PC-3 (cell line): ENCODE measurements at regions not wholly inside any gene's neighbourhood (a gene's known extent, or its start where the extent isn't known, plus 50 kb on each side); places are given as distances from the start of the nearest gene placed in this dataset.

Source experiments
- ATAC-seq: fragments of 200-7000 bp; cut with Tn5 transposase; 2 replicates; pipeline ENCODE4 v1.9.1; 2020; ENCODE audit warnings: mild to moderate bottlenecking, moderate library complexity
- BruUV-seq: library from RNA; stranded (reverse); fragments of 400-500 nt; replicated peaks from 2 replicates; lab custom pipeline; 2021; lab: Mats Ljungman, UMichigan
- CTCF ChIA-PET: fragments of 300-600 bp; sonication (Branson Sonifier 250); formaldehyde crosslinking; loops from one replicate; lab custom pipeline; 2022; ENCODE audit warnings: antibody characterized with exemption; lab: Charles Lee
- POLR2A ChIA-PET: fragments of 300-600 bp; sonication (Branson Sonifier 250); formaldehyde crosslinking; loops from one replicate; lab custom pipeline; 2022; ENCODE audit warnings: antibody characterized with exemption; ENCODE audit not compliant: unreplicated experiment; lab: Charles Lee
- DNase-seq: peaks from one replicate; pipeline ENCODE4 v3.0.0-alpha.2; 2015
- H2AFZ ChIP-seq: fragments of 300-600 bp; sonication (generic); 2 replicates; pipeline ENCODE4 v1.6.0; 2016; ENCODE audit warnings: antibody characterized with exemption, low read length
- H3F3A ChIP-seq: fragments of 300-600 bp; sonication (generic); one replicate; pipeline ENCODE4 v1.6.0; 2017; ENCODE audit warnings: antibody characterized with exemption, low read length, control low read depth, mild to moderate bottlenecking; ENCODE audit not compliant: unreplicated experiment
- H3K27ac ChIP-seq: fragments of 300-600 bp; sonication (generic); 2 replicates; pipeline ENCODE4 v1.5.1; 2016; ENCODE audit warnings: mild to moderate bottlenecking, low read length
- H3K27me3 ChIP-seq: fragments of 300-600 bp; sonication (generic); 2 replicates; pipeline ENCODE4 v1.6.1; 2016; ENCODE audit warnings: low read length, mixed read lengths
- H3K36me3 ChIP-seq: fragments of 300-600 bp; sonication (generic); 2 replicates; pipeline ENCODE4 v1.6.1; 2016; ENCODE audit warnings: low read depth, mixed run types, low read length, mixed read lengths
- H3K4me1 ChIP-seq: fragments of 300-600 bp; sonication (generic); 2 replicates; pipeline ENCODE4 v1.5.1; 2016; ENCODE audit warnings: low read length; ENCODE audit not compliant: insufficient read depth
- H3K4me2 ChIP-seq: fragments of 300-600 bp; sonication (generic); 2 replicates; pipeline ENCODE4 v1.6.0; 2016; ENCODE audit warnings: low read length
- H3K4me3 ChIP-seq: fragments of 300-600 bp; sonication (generic); 2 replicates; pipeline ENCODE4 v1.5.1; 2016; ENCODE audit warnings: mild to moderate bottlenecking, low read length, mixed read lengths
- H3K79me2 ChIP-seq: fragments of 300-600 bp; sonication (generic); 2 replicates; pipeline ENCODE4 v1.6.1; 2017; ENCODE audit warnings: low read length, mixed read lengths
- H3K9ac ChIP-seq: fragments of 300-600 bp; sonication (generic); 2 replicates; pipeline ENCODE4 v1.6.0; 2016; ENCODE audit warnings: mild to moderate bottlenecking, low read length
- H3K9me2 ChIP-seq: fragments of 300-600 bp; sonication (generic); replicated peaks from 2 replicates; pipeline ENCODE4 v1.6.1; 2016; ENCODE audit warnings: mixed run types, low read length, mixed read lengths
- H3K9me3 ChIP-seq: fragments of 300-600 bp; sonication (generic); 2 replicates; pipeline ENCODE4 v1.6.1; 2016; ENCODE audit warnings: low read length, mixed read lengths
- H4K20me1 ChIP-seq: fragments of 300-600 bp; sonication (generic); 2 replicates; pipeline ENCODE4 v1.6.1; 2016; ENCODE audit warnings: low read length, mixed read lengths
- EZH2 ChIP-seq: fragments of 300-600 bp; sonication (generic); IDR thresholded peaks from one replicate; pipeline ENCODE4 v1.6.1; 2017; ENCODE audit warnings: antibody characterized with exemption, mild to moderate bottlenecking, low read length; ENCODE audit not compliant: unreplicated experiment
- EZH2phosphoT487 ChIP-seq: fragments of 300-600 bp; sonication (generic); IDR thresholded peaks from 2 replicates; pipeline ENCODE4 v1.6.1; 2018; ENCODE audit warnings: mild to moderate bottlenecking, antibody characterized with exemption, low read length, borderline replicate concordance
- intact Hi-C: fragments of 100-400 bp; cut with micrococcal nuclease; formaldehyde crosslinking; loops from 2 replicates; pipeline ENCODE4 v1.9.0; 2023
- TF ChIP-seq, protein P1 (sequence below): fragments of 300-600 bp; sonication (generic); conservative IDR thresholded peaks from 2 replicates; pipeline ENCODE4 v1.5.1; 2017; ENCODE audit warnings: antibody characterized with exemption, low read depth, mild to moderate bottlenecking, low read length

DNA sequence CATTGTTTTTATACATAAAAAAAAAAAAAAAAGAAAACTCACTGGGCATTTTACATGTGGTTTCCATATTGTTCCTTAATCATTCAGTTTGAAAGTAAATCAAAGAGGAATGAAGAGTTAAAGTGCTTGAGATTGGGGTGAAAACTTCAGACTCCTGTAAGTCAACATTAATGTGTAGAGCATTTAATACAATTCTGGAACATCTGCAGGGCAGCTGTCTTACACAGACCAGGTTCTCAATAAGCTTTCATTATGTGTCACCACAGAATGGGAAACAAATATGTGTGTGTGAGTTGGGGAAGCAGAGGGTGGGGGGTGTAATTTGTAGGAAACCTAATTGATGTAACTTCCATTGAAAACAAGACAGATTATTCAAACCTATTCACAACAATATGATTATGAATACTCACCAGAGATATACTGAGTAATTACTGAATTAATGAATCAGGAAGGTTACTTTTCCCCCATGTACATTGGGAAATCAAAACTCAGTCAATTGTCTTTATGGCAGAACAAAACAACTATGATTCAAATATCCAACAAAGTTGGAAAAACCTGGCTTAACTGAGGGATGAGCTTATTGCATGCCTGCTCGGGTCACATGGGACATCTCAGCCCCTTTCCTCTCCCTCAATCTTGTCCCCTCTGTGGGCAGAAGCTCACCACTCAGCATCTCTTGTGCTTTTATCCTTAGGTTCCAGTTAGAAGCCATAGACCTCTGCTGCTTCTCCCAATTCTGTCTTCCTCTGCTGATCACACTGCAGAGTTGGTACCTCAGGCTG lies 281.2 kb upstream of the THBS1 start:
- H3K9ac ChIP-seq = no peak overlapping the region
- CTCF ChIA-PET = no interaction called here
- H3K27me3 ChIP-seq = no peaks in the 10 kb centered on the region
- no peaks in the 10 kb centered on the region for H3K9me3 ChIP-seq
- H3F3A ChIP-seq = peaks cover 9% of the 10 kb centered on the region
- intact Hi-C loops = no loop called here
- no peak for DNase-seq
- no peaks in the 10 kb centered on the region for H3K36me3 ChIP-seq
- peak overlapping the region; percentile 66 for H3K4me2 ChIP-seq
- ATAC-seq = no peak
- H3K27ac ChIP-seq = no peak overlapping the region
- no peaks in the 10 kb centered on the region for H3K9me2 ChIP-seq
- POLR2A ChIA-PET = no interaction called here
- 0 out of 2 replicates have a peak overlapping the region, but pooled peaks have one; percentile 2 for H2AFZ ChIP-seq
- peaks cover 30% of the 10 kb centered on the region for H3K4me1 ChIP-seq
- no peaks in the 10 kb centered on the region for H4K20me1 ChIP-seq
- BruUV-seq = no TSS peak
- TF ChIP-seq EZH2phosphoT487 = no peak
- TF ChIP-seq, protein P1, sequence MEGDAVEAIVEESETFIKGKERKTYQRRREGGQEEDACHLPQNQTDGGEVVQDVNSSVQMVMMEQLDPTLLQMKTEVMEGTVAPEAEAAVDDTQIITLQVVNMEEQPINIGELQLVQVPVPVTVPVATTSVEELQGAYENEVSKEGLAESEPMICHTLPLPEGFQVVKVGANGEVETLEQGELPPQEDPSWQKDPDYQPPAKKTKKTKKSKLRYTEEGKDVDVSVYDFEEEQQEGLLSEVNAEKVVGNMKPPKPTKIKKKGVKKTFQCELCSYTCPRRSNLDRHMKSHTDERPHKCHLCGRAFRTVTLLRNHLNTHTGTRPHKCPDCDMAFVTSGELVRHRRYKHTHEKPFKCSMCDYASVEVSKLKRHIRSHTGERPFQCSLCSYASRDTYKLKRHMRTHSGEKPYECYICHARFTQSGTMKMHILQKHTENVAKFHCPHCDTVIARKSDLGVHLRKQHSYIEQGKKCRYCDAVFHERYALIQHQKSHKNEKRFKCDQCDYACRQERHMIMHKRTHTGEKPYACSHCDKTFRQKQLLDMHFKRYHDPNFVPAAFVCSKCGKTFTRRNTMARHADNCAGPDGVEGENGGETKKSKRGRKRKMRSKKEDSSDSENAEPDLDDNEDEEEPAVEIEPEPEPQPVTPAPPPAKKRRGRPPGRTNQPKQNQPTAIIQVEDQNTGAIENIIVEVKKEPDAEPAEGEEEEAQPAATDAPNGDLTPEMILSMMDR = no peak
- TF ChIP-seq EZH2 = no peak
- no peak overlapping the region for H3K4me3 ChIP-seq
- no peaks in the 10 kb centered on the region for H3K79me2 ChIP-seq

DNA sequence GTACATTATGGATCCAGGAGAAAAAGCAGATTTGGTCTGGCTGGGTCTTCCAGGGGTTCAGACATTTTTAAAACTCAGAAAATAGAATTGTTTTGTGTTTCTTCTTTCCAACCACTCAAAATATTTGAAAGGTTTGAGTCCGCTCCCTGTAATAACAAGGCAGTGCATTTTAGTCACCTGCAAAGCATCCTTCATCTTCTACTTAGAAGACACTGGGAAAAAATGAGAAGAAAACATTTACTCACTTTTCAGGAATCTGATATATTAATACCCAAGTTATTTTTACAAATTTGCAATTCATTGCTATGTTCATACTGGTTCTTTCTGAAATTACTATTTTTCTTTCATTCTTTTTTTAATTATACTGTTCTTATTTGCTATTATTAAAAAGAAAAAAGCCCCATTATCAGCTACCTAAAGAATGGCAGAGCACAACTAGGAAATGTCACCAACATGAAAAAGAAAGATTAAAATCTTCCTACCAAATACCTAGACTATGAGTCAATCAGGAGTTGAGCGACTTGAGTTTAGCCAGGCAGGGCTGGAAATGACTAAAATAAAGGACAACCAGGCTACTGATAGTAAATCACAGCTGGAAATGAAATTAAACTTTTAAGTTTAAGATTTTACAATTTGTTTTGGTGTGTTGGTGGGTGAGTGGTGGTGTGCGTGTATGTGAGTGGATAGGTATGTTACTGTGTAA lies 280.3 kb upstream of the THBS1 start:
- ATAC-seq (peak; percentile 96), DNase-seq (peak; percentile 87)
- Histone ChIP-seq H3K4me3 (0 out of 2 replicates have a peak overlapping the region, but pooled peaks have one; percentile 5), H3K9me2 (no peaks in the 10 kb centered on the region), H3K79me2 (no peaks in the 10 kb centered on the region), H3K9ac (no peak overlapping the region), H4K20me1 (no peaks in the 10 kb centered on the region), H3K27me3 (no peaks in the 10 kb centered on the region), H3K9me3 (no peaks in the 10 kb centered on the region), H3F3A (peaks cover 9% of the 10 kb centered on the region), H3K4me2 (peak overlapping the region; percentile 66), H2AFZ (0 out of 2 replicates have a peak overlapping the region, but pooled peaks have one; percentile 2), H3K27ac (peak overlapping the region; percentile 46), H3K36me3 (no peaks in the 10 kb centered on the region), H3K4me1 (peaks cover 30% of the 10 kb centered on the region)
- CTCF ChIA-PET = no interaction called here
- POLR2A ChIA-PET = no interaction called here
- BruUV-seq = no TSS peak
- intact Hi-C loops = no loop called here
- TF ChIP-seq, protein P1 = no peak
- TF ChIP-seq EZH2 (no peak), EZH2phosphoT487 (no peak)

DNA sequence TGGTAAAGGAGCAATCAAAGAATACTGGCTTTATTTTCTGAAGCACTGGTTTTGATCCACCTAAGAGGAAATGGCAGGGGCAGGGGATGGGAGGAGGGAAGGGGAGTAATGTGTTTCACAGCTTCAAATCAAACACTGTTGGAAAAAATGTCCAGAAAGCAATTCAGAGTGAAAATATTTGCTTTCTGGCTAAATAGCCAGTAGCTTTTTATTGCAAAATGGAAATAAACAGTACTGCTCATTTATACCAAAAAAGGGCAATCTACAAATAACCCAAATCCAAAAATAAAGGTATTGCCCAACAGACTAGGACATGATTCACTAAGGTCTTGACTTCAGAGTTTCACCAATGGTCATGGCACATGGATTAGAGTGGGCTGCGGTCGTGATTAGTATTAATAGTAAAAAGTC lies 279.3 kb upstream of the THBS1 start:
- no peaks in the 10 kb centered on the region for H3K27me3 ChIP-seq
- intact Hi-C loops = no loop called here
- peaks cover 9% of the 10 kb centered on the region for H3F3A ChIP-seq
- ChIA-PET POLR2A (no interaction called here), CTCF (no interaction called here)
- no peak overlapping the region for H3K9ac ChIP-seq
- DNase-seq (peak; percentile 53), ATAC-seq (peak; percentile 21; the same call in 1 of the 2 replicates)
- no peaks in the 10 kb centered on the region for H3K79me2 ChIP-seq
- H3K4me2 ChIP-seq = peak overlapping the region; percentile 66
- TF ChIP-seq EZH2phosphoT487 (no peak), EZH2 (no peak)
- TF ChIP-seq, protein P1 = no peak
- H2AFZ ChIP-seq = no peak overlapping the region
- H4K20me1 ChIP-seq = no peaks in the 10 kb centered on the region
- peak overlapping the region; percentile 46 for H3K27ac ChIP-seq
- H3K4me1 ChIP-seq = peaks cover 30% of the 10 kb centered on the region
- no peak overlapping the region for H3K4me3 ChIP-seq
- H3K9me2 ChIP-seq = no peaks in the 10 kb centered on the region
- H3K9me3 ChIP-seq = no peaks in the 10 kb centered on the region
- H3K36me3 ChIP-seq = no peaks in the 10 kb centered on the region
- no TSS peak for BruUV-seq
